Cardiac muscle cell (in vitro differentiated cells and primary cell): ENCODE measurements at regions not wholly inside any gene's neighbourhood (a gene's known extent, or its start where the extent isn't known, plus 50 kb on each side); places are given as distances from the start of the nearest gene placed in this dataset.

Source experiments
- DNase-seq, 2 donors: peaks; one replicate each; pipeline versions ENCODE4 v3.0.0 to v3.0.0-alpha.2; 2010 to 2017; ENCODE audit warnings: low read depth in 1 of 2, low spot score in 1 of 2
- H3K27ac ChIP-seq: fragments of 200-600 bp; sonication (generic); 2 replicates; pipeline ENCODE4 v1.5.1; 2016
- H3K27me3 ChIP-seq: fragments of 200-600 bp; sonication (generic); 2 replicates; pipeline ENCODE4 v1.6.0; 2016; ENCODE audit warnings: control low read depth
- H3K36me3 ChIP-seq: fragments of 200-600 bp; sonication (generic); 2 replicates; pipeline ENCODE4 v1.5.1; 2016; ENCODE audit warnings: control low read depth
- H3K4me1 ChIP-seq: fragments of 200-600 bp; sonication (generic); 2 replicates; pipeline ENCODE4 v1.8.1; 2017; ENCODE audit warnings: low read depth, mild to moderate bottlenecking, mixed run types
- H3K4me3 ChIP-seq: fragments of 200-600 bp; sonication (generic); 2 replicates; pipeline ENCODE4 v1.5.1; 2016; ENCODE audit warnings: mild to moderate bottlenecking
- H3K9me3 ChIP-seq: fragments of 200-600 bp; sonication (generic); 2 replicates; pipeline ENCODE4 v1.5.1; 2017; ENCODE audit warnings: low read depth, mild to moderate bottlenecking, control low read depth
- CTCF ChIP-seq: IDR thresholded peaks from 2 replicates; pipeline ENCODE4 v1.5.1; 2012; ENCODE audit warnings: low read depth, mild to moderate bottlenecking, low read length

- Histone ChIP-seq H3K27ac (no peak overlapping the region), H3K9me3 (no peaks in the 10 kb centered on the region), H3K4me1 (peaks cover 23% of the 10 kb centered on the region), H3K36me3 (no peaks in the 10 kb centered on the region), H3K4me3 (no peak overlapping the region), H3K27me3 (no peaks in the 10 kb centered on the region)
- DNase-seq: no peak
- no peak for TF ChIP-seq CTCF
Observed at GRCh38 chr1:64361974-64362373, 108.0 kb upstream of the CACHD1 start.

- Histone ChIP-seq H3K4me3 (no peak overlapping the region), H3K9me3 (no peaks in the 10 kb centered on the region), H3K36me3 (no peaks in the 10 kb centered on the region), H3K4me1 (peaks cover 14% of the 10 kb centered on the region), H3K27me3 (no peaks in the 10 kb centered on the region), H3K27ac (no peak overlapping the region)
- DNase-seq: no peak
- no peak for TF ChIP-seq CTCF
Observed at GRCh38 chr1:64363111-64363510, 106.8 kb upstream of the CACHD1 start.

GRCh38 chr1:64363616-64364015, 106.3 kb upstream of the CACHD1 start:
- DNase-seq: no peak
- Histone ChIP-seq H3K4me1 (peaks cover 9% of the 10 kb centered on the region), H3K4me3 (no peak overlapping the region), H3K36me3 (no peaks in the 10 kb centered on the region), H3K9me3 (no peaks in the 10 kb centered on the region), H3K27ac (no peak overlapping the region), H3K27me3 (no peaks in the 10 kb centered on the region)
- no peak for TF ChIP-seq CTCF

- no peak for TF ChIP-seq CTCF
- H3K27me3 ChIP-seq: no peaks in the 10 kb centered on the region
- H3K4me1 ChIP-seq: no peaks in the 10 kb centered on the region
- H3K36me3 ChIP-seq: no peaks in the 10 kb centered on the region
- H3K4me3 ChIP-seq: no peak overlapping the region
- no peak for DNase-seq
- no peak overlapping the region for H3K27ac ChIP-seq
- no peaks in the 10 kb centered on the region for H3K9me3 ChIP-seq
Observed at GRCh38 chr1:64366821-64367220, 103.1 kb upstream of the CACHD1 start.

- DNase-seq: no peak
- H3K4me3 ChIP-seq: no peak overlapping the region
- H3K27me3 ChIP-seq: no peaks in the 10 kb centered on the region
- H3K9me3 ChIP-seq: no peaks in the 10 kb centered on the region
- no peaks in the 10 kb centered on the region for H3K36me3 ChIP-seq
- H3K27ac ChIP-seq: no peak overlapping the region
- H3K4me1 ChIP-seq: no peaks in the 10 kb centered on the region
- no peak for TF ChIP-seq CTCF
Observed at GRCh38 chr1:64368344-64368743, 101.6 kb upstream of the CACHD1 start.

- DNase-seq: peak in 1 of 2 donors; percentile 7
- Histone ChIP-seq H3K27ac (no peak overlapping the region), H3K27me3 (no peaks in the 10 kb centered on the region), H3K9me3 (no peaks in the 10 kb centered on the region), H3K4me3 (no peak overlapping the region), H3K4me1 (peaks cover 3% of the 10 kb centered on the region), H3K36me3 (no peaks in the 10 kb centered on the region)
- no peak for TF ChIP-seq CTCF
Observed at GRCh38 chr1:64378826-64379225, 91.1 kb upstream of the CACHD1 start.
